Gastrocnemius medialis (tissue), 4 donors: ENCODE measurements at regions not wholly inside any gene's neighbourhood (a gene's known extent, or its start where the extent isn't known, plus 50 kb on each side); places are given as distances from the start of the nearest gene placed in this dataset.

ENCODE experiments used
- ATAC-seq, 2 donors: fragments of 150-250 bp; one replicate each; pipeline ENCODE4 v1.9.1; 2016
- DNase-seq, 2 donors: peaks; one replicate each; pipeline ENCODE4 v3.0.0-alpha.2; 2019
- H3K27ac ChIP-seq, 4 donors: fragments of 200-600 bp; sonication (generic); 1 replicate in 1 of 4; 2 replicates in 3 of 4; pipeline ENCODE4 v1.5.1; 2016 to 2018; ENCODE audit warnings: mild to moderate bottlenecking in 2 of 4, moderate library complexity in 1 of 4
- H3K27me3 ChIP-seq, 3 donors: fragments of 200-600 bp; sonication (generic) in 2 of 3; 1 replicate in 1 of 3; 2 replicates in 2 of 3; pipeline versions ENCODE4 v1.5.1 to v1.6.0; 2016 to 2019; ENCODE audit warnings: mild to moderate bottlenecking in 1 of 3, moderate library complexity in 1 of 3
- H3K36me3 ChIP-seq, 2 donors: fragments of 200-600 bp; sonication (generic) in 1 of 2; one replicate each; pipeline ENCODE4 v1.5.1; 2017 to 2018
- H3K4me1 ChIP-seq, 2 donors: fragments of 200-600 bp; sonication (generic) in 1 of 2; one replicate each; pipeline ENCODE4 v1.5.1; 2016 to 2017; ENCODE audit warnings: mild to moderate bottlenecking in 2 of 2
- H3K4me3 ChIP-seq, 4 donors: fragments of 200-600 bp; sonication (generic) in 3 of 4; 1 replicate in 1 of 4; 2 replicates in 3 of 4; pipeline ENCODE4 v1.5.1; 2016 to 2019; ENCODE audit warnings: mild to moderate bottlenecking in 2 of 4
- H3K9me3 ChIP-seq, 3 donors: fragments of 200-600 bp; sonication (generic) in 2 of 3; 1 replicate in 1 of 3; 2 replicates in 2 of 3; pipeline ENCODE4 v1.5.1; 2016 to 2019
- CTCF ChIP-seq, 5 experiments: fragments of 450-650 bp in 3 of 5; fragments of 200-600 bp in 2 of 5; sonication (generic) in 2 of 5; IDR thresholded peaks in 4 of 5; conservative IDR thresholded peaks in 1 of 5; 1 replicate in 4 of 5; 2 replicates in 1 of 5; pipeline ENCODE4 v1.5.1; 2016 to 2019; ENCODE audit warnings: antibody characterized with exemption in 5 of 5, mild to moderate bottlenecking in 3 of 5, moderate library complexity in 3 of 5
- POLR2A ChIP-seq, 2 donors: fragments of 450-650 bp; IDR thresholded peaks; one replicate each; pipeline ENCODE4 v1.6.1; 2017; ENCODE audit warnings: antibody characterized with exemption in 2 of 2, mild to moderate bottlenecking in 2 of 2, moderate library complexity in 2 of 2
- in situ Hi-C, 4 donors: fragments of 200-750 bp; cut with MboI; loops; one replicate each; pipeline versions ENCODE4 v1.15.0 to v1.8.0; 2017; ENCODE audit warnings: low sequenced_read_pairs in 4 of 4
- intact Hi-C: fragments of 100-400 bp; cut with DNase I; formaldehyde crosslinking; loops from one replicate; pipeline ENCODE4 v1.15.1; 2023; ENCODE audit warnings: low total_unique reads

GRCh38 chr5:40361378-40361777, 318.3 kb upstream of the PTGER4 start:
- Histone ChIP-seq H3K4me1 (no peaks in the 10 kb centered on the region), H3K27me3 (no peaks in the 10 kb centered on the region), H3K9me3 (no peaks in the 10 kb centered on the region), H3K36me3 (no peaks in the 10 kb centered on the region), H3K4me3 (no peak overlapping the region), H3K27ac (no peak overlapping the region)
- intact Hi-C loops: no loop called here
- in situ Hi-C loops: no loop called here
- no peak for ATAC-seq
- no peak for DNase-seq
- TF ChIP-seq CTCF (IDR thresholded peaks at IDR 0.05 in 4 of 5, conservative IDR thresholded peaks at IDR 0.05 in 1 of 5) (no peak), POLR2A (IDR thresholded peaks at IDR 0.05) (no peak)

- TF ChIP-seq CTCF (IDR thresholded peaks at IDR 0.05 in 4 of 5, conservative IDR thresholded peaks at IDR 0.05 in 1 of 5) (no peak), POLR2A (IDR thresholded peaks at IDR 0.05) (no peak)
These were observed 319.0 kb upstream of the PTGER4 start for GRCh38 chr5:40360685-40361084.

GRCh38 chr5:40359832-40360231, 319.9 kb upstream of the PTGER4 start:
- TF ChIP-seq POLR2A (IDR thresholded peaks at IDR 0.05) (no peak), CTCF (IDR thresholded peaks at IDR 0.05 in 4 of 5, conservative IDR thresholded peaks at IDR 0.05 in 1 of 5) (no peak)
- intact Hi-C loops (no loop called here), in situ Hi-C loops (no loop called here)
- Histone ChIP-seq H3K4me1 (no peaks in the 10 kb centered on the region), H3K9me3 (no peaks in the 10 kb centered on the region), H3K4me3 (no peak overlapping the region), H3K27ac (no peak overlapping the region), H3K36me3 (no peaks in the 10 kb centered on the region), H3K27me3 (no peaks in the 10 kb centered on the region)
- DNase-seq (no peak), ATAC-seq (no peak)

More at GRCh38 chr5:40360685-40361084, 319.0 kb upstream of the PTGER4 start:
- no peaks in the 10 kb centered on the region for H3K4me1 ChIP-seq
- intact Hi-C loops: no loop called here
- no peak overlapping the region for H3K27ac ChIP-seq
- ATAC-seq: no peak
- no peaks in the 10 kb centered on the region for H3K36me3 ChIP-seq
- H3K9me3 ChIP-seq: no peaks in the 10 kb centered on the region
- H3K27me3 ChIP-seq: no peaks in the 10 kb centered on the region
- H3K4me3 ChIP-seq: no peak overlapping the region
- DNase-seq: no peak
- in situ Hi-C loops: no loop called here

- Histone ChIP-seq H3K9me3 (no peaks in the 10 kb centered on the region), H3K27ac (no peak overlapping the region), H3K4me3 (no peak overlapping the region), H3K27me3 (no peaks in the 10 kb centered on the region), H3K36me3 (no peaks in the 10 kb centered on the region), H3K4me1 (no peaks in the 10 kb centered on the region)
- ATAC-seq (no peak), DNase-seq (no peak)
- TF ChIP-seq POLR2A (IDR thresholded peaks at IDR 0.05) (no peak), CTCF (IDR thresholded peaks at IDR 0.05 in 4 of 5, conservative IDR thresholded peaks at IDR 0.05 in 1 of 5) (no peak)
- in situ Hi-C loops (no loop called here), intact Hi-C loops (no loop called here)
These were observed 320.6 kb upstream of the PTGER4 start for GRCh38 chr5:40359093-40359492.

GRCh38 chr5:40356248-40356647, 323.5 kb upstream of the PTGER4 start:
- ATAC-seq (peak in 1 of 2 donors; percentile 27), DNase-seq (no peak)
- no peak overlapping the region for H3K27ac ChIP-seq
- no peaks in the 10 kb centered on the region for H3K36me3 ChIP-seq
- in situ Hi-C loops: no loop called here
- intact Hi-C loops: no loop called here
- H3K4me1 ChIP-seq: no peaks in the 10 kb centered on the region
- no peak overlapping the region for H3K4me3 ChIP-seq
- TF ChIP-seq POLR2A (IDR thresholded peaks at IDR 0.05) (no peak), CTCF (IDR thresholded peaks at IDR 0.05 in 4 of 5, conservative IDR thresholded peaks at IDR 0.05 in 1 of 5) (no peak)
- H3K27me3 ChIP-seq: no peaks in the 10 kb centered on the region
- H3K9me3 ChIP-seq: no peaks in the 10 kb centered on the region
